Islet of Langerhans (tissue), 1 donor: ENCODE measurements at regions not wholly inside any gene's neighbourhood (a gene's known extent, or its start where the extent isn't known, plus 50 kb on each side); places are given as distances from the start of the nearest gene placed in this dataset.
A peak's percentile ranks its signal among the peaks of the same experiment; 100 is the strongest.

Experiments
- FAIRE-seq: peaks from one replicate; lab custom pipeline; 2011; peaks lifted over from hg19 to GRCh38; lab: Jason Lieb, UNC

DNA sequence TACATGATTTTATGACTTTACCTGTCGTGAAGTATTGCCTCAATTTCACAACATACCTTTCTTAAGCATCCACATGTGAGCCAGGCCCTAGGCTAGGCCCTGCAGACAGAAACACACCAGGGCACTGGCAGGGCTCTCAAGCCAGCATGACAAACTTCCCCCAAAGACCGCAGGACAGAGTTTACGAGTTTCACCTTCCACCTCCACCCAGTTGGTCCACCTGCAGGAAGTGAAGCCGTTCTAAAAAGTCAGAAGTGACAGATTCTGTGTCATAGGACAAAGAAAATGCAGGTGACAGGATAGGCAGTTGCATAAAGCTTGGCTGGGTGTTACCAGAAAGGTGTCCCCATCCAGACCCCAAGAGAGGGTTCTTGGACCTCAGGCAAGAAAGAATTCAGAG is 382.3 kb downstream of the PCNX1 start:
- FAIRE-seq = no peak

DNA sequence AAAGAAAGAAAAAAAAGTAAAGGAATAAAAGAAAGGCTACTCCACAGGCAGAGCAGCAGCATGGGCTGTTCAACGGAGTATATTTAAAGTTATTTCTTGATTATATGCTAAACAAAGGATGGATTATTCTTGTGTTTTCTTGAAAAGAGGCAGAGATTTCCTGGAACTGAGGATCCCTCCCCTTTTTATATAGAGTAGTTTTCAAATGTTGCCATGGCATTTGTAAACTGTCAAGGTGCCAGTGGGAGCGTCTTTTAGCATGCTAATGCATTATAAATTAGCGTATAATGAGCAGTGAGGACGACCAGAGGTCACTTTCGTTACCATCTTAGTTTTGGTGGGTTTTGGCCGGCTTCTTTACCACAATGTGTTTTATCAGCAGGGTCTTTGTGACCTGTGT is 383.0 kb downstream of the PCNX1 start:
- no peak for FAIRE-seq

DNA sequence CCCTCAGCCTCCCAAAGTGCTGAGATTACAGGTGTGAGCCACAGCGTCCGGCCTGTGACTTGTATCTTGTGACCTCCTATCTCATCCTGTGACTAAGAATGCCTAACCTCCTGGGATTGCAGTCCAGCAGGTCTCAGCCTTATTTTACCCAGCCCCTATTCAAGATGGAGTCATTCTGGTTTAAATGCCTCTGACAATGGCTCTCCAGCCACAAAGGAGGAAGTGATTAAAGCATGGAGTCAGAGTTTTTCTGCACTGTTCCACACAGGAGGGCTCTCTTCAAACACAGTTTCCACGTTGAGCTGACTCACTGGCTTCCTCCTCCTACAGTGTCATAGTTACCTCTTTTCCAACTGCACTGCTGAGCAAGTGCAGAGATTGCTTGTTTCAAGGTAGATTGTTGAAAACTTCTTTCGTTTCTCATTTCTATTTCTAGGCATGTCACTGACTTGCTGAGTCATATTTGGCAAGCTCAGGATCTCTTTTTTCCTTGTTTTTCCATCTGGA is 383.8 kb downstream of the PCNX1 start:
- peak; percentile 99 for FAIRE-seq

DNA sequence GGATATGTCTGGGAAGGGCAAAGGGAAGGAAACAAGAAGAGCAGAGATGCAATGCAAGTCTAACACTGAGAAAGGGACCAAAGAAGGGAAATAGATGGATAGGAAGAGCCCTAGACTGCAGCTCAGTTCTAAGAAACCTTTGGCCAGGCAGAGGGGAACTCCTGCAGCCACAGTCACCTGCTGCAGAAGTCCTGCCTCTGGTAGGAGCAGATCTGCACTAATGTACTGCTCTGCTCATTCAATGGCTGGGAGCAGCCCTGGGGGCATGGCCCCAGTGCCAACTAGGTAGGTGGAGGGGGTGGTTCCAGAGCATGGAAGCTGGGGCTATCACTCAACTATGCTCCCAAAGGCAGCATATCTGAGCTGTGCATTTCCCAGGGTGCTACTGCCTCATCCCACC is 388.9 kb downstream of the PCNX1 start:
- no peak for FAIRE-seq

DNA sequence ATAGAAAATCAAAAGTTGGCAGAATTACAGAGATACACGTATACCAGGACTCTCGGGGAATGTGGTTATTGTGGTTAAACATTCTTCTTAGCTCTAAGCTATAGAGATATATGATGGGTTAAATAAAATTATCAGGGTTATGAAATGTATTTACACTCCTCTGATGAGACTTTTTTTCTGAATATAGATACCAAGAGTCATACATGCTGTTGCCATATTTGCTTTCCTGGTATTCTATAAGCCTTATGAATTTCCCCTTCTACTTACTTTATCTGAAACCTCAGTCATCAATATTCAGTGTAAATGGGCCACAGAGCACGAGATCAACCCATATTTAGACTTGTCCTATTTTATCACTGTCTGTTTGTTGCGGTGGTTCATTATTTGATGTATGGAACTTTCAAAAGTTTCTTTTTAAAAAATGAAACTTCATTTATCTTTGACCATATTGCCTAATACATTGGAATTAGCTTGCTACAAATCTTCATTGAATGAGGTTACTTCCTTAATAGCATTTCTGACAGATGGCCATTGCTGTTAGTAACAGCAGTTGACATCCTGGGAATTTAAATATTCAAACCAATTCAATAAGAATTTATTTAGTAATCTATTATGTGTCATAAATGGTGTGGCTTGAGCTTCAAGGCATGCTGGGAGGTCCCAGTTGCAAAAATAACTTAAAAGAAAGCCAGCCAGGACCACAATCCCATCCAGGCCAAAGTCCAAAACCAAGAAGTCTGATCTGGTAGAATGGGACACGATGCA is 393.5 kb downstream of the PCNX1 start:
- no peak for FAIRE-seq

DNA sequence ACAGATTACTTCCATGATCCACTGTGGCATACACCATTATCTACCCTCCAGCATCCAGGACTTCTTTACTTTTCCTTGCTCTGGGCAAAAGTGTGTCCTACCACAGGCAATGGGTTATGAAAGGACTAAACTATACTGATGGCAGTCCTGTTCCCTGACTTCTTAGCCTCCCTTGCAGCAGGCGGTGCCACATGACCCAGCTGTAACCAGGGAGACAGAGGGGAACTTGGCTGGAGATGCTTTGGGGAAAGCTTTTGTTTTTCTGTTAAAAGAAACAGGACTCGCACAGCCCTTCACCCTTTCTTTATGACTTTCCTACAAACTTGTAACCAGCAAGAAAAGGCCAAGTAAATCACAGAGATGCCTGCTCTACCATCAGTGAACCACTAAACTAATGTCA is 394.4 kb downstream of the PCNX1 start:
- no peak for FAIRE-seq

DNA sequence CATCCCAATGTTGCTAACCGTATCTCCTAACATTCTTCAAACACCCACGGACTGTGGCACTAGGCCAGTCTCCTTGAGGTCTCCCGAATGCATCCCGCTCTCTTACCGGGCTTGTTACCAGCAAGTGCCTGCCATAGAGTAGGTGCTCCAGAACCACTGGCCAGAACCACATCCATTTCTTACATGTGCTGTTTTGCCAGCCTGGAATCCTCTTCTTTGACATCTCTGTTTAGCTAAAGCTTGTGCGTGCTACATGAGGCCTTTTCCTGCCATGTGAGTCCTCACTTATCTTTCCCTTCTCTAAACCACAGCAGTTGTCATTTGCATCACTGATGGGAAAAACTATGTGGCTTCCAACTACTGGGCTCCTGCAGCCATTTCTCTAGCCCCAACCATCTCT is 397.4 kb downstream of the PCNX1 start:
- no peak for FAIRE-seq

DNA sequence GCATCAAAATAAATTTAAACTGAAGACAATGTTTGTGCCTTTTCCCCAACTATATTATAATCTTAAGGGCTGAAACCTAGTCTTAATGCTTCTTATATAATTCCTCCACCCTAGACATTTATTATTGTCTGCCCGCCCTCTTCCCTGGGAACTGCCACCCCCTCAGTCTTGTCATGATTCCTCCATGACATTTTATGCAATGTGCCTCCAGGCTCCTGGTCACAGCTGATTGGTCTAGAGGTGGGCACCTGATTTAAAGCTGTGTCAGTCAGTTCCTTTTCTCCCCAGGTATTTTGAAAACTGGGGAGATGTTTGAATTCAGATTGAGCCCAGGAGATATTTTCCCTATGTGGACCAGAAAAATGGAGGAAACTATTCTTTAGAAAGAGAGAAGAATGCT is 401.4 kb downstream of the PCNX1 start:
- FAIRE-seq = no peak

DNA sequence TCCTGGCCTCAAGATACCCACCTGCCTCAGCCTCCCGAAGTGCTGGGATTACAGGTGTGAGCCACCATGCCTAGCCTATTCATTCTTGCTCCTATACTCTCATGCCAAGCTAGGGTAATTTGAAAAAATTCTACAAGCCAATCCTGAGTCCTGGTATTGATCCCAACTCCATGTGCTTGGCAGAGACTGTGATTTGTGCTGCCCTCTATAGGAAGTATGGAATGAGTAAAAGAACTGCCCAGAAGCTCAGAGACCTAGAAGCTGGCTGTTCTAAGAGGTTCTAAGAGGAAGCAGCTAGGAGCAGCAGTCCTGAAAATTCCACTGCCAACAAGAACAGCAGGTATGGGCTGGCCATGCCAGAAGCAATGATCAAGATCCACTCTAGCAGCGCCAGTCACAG is 402.5 kb downstream of the PCNX1 start:
- no peak for FAIRE-seq

DNA sequence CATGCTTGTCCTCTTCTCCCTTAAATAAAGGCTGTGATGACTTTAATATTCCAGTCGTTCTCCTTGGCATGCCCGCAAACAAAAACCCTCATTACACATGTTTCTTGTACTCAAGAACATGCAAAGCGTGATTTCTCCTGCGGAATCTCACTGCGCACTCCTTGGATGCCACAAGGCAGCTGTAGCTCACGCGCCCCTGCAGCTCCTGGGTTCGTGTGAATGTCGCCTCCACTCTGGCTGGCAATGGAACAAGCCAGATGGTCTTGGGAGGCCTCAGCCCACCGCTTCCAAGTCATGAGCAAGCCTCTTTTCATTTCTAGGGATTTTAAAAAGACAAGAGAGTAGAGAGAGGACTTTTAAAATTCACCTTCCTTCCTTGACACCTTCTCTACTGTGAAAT is 403.8 kb downstream of the PCNX1 start:
- FAIRE-seq = no peak

DNA sequence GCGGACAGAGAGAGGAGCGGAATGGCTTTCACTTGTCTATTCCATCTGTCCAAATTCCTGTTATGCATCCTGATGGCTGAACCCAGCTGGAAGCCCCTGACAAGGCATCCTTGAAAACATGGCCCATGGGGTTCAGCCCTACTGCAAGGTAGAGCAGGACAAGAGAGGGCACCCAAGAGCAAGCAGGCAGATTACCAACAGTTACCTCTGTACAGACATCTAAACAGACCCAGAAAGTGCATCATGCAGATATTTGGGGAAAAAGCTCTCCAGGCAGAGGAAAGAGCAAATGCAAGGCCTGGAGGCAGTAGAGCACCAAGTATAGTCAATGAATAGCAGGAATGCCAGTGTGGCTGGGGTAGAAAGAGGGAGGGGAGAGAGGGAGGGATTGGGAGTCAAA is 407.5 kb downstream of the PCNX1 start:
- FAIRE-seq = no peak

DNA sequence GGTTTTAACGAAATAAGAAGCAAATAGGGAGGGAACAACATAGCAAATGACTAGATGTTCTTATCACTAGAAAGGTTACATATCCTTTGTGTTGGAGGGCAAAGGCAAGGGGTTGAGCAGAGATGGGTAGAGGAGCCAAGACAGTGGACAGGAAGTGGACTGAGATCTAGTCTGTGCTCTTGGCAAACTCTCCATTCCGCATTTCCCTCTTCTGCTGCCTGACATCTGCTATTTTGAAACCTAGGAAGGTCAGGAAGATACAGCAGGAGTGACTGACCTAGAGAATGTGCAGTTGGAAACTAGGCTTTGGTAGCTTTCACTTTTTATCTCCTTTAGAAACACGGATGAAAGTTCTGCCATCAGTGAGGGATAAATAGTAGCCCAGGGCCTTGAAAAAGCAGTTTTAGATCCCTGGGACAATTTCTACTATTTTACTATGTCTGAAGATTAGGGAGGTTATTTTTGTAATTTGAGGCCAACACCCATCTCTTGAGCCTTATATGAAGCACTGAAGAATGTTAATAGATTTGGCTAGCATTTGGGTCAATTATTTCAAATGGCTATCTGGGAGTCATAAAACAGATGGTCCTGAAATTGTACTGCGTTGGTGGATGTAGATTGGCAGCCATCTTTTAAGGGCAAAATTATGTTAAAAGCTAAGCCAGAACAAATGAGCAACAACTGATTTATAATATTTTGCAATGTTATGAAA is 410.3 kb downstream of the PCNX1 start:
- FAIRE-seq = no peak

DNA sequence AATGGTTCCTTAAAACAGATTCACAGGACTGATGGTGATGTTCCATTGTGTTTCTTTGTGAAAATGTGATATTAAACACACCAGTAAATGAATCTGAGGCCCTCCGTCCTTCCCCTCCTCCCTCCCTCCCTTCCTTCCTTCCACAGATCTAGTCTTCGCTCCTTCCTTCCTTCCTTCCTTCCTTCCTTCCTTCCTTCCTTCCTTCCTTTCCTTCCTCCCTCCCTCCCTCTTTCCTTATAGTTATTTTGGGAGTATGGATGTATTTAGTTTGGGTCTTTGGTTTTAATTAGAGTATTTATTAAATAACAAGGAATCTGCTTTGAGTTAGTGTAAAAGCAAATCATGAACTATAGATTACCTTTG is 410.8 kb downstream of the PCNX1 start:
- no peak for FAIRE-seq

DNA sequence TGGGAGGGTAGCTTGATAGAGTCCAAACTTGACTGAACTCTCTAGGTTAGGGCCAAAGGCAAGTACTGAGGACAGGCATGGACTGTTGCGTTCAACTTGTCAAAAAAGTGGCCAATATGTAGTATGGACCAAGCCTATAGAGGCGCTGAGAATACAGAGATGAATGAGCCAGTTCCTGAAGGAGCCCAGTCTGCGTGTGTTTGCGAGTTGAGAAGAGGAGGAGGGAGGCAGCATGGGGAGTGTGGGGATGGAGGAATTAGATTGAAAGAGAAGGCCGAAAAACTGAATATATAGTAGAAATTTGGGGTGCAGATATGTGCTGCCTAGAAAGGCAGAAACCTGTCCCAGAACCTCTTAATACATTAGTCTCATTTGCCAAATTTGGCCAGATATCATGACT is 412.4 kb downstream of the PCNX1 start:
- FAIRE-seq = peak; percentile 79

DNA sequence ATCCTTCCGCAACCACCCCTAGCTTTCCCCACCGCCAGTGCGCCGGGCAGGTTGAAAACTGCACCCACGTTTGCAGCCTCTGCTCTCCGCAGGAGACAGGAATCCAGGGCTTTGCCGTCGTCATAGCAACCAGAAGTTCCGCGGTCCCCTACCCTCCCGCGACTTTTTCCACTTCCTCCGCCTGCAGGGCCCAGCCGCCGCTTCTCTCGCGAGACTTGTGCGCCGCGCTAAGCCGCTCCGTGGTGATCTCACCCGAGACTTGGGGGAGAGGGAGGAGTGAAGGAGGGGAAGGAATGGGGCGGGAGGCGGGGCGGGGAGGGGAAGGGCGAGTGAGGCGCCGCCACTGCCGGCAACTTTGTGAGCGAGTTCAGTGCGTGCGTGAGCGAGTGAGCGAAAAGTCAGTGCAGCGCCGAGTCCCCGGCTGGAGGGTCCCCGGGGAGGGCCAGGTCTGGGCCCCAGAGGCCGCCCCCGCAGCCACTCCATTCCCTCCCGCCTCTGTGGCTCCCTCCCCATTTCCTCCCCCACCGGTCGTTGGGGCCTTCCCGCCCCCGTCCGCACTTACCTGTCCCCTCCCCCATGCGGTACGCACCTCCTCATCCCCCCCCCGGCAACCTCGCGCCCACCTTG is 413.0 kb downstream of the PCNX1 start, which contains the start of gene SIPA1L1:
SIPA1L1 (plus strand) TSS at position 370 of the 627 bp plus-strand sequence.
- no peak for FAIRE-seq

DNA sequence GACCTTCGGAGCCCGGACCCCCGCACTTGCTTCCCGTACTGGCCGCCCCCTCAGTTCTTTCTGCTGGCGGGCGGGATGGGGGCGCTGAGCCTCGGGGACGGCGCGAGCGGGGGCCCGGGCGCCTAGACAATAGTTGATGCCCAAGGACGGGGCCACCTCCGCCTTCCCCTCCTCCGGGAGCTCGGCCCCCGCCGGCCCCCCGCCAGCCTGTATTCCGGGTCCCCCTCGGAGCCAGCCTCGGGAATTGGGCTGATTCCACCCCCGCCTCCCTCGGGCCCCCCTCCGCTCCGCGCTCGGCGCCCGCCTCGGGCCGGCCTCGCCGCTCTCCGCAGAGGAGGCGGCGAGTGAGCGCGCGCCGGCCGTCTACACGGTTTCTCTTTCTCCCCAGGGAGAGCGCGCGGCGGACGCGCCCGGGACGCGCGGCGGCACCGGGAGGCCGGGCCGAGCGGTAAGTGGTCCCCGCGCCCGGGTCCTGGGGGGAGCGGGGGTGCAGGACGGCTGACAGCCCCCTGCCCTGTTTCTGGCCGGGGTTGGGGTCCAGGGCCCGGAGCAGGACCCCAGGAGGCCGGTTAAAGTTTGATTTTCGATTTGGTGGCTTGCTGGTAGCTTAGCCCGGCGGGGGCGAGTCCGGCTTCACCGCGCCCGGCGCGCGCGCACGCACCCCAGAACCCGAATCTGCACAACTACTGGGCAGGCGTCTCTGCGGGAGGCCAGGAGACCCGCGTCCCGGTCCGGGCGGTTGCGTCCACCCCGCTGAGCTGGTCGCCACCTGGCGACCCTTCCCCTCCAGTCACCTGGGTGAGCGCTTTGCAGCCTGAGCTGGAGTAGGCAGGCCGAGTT is 413.7 kb downstream of the PCNX1 start:
- no peak for FAIRE-seq

DNA sequence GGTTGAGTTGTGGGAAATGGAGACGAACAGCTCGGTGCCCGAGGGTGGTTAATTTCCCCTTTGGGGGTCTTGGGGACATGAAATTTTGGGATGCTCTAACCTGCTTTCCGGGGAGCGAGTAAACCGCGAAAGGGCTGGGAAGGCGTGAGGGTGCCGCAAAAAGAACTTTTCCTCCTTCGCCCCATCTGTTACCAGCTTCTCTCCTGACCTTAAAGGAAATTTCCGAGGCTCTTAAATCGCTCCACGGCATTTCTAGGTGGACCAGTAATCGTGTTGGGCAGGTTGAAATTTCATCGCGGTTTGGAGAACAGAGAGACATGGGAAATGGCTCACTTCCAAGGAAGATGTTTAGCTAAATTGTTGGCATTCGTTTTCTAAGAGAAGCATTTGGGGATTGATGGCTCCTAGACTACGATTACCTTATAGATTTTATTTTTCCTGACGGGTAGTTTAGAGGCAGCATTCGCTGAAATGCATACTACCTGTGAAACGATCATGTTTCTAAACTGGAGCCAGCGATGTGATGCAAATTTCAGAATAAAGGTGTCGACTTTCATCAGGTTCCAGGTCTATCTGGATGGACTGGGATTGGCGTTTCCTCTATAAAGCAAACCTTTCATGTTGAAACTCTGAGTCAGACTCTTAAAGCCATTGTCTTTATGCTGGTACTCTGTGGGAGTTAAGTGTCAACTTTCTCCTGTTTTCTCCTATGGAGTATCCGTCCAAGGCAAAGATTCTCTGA is 414.5 kb downstream of the PCNX1 start:
- FAIRE-seq = no peak

DNA sequence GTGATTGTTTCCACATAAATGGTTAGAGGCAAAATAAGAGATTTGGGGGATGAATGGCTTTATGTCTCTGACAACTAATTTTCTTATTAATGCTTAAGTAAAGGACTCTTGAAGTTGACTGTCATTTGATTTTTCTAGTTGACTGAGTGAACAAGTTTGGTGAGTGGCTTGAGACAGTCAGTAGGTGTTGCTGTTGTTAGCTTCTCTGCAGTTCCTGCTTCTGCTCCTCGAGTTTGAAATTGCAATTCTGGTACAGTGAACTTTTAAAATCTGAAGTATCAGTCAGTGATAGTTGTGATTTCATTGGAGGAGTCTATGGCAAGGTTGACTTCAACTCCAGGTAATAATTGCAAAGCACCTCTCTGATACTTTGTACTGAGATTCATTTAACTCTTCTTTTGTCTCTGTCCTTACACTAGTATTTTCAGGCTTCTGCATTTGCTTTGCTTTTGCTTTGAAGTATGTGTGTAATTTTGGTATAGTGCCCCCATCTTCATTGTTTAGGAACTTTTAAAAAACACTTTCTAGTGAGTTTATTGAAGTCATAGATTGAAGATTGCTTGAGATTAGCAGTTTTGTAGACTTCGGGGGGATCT is 415.5 kb downstream of the PCNX1 start:
- peak; percentile 94 for FAIRE-seq

DNA sequence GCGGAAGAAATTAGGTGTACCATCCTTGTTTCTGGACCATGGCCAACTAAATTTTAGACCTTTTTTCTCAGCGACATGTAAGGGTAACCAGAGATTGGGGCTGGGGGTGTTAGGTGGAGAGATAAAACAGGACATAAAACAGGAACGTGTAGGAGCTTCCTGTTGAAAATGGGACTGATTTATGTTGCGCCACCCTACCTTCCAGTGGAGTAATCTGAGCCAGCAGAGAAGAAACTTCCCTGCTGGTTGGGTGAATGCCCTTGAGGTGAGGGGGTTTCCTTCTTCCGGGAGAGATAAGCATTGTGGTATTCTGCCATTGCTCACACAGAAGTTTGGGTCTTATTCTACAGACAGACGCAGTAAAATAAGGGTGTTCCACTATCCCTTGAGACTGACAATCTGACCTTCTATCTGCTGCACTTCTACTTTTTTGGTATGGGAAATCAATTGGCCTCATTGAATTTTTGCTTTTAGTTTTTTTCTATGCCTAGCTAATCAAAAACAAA is 417.6 kb downstream of the PCNX1 start:
- FAIRE-seq = no peak

DNA sequence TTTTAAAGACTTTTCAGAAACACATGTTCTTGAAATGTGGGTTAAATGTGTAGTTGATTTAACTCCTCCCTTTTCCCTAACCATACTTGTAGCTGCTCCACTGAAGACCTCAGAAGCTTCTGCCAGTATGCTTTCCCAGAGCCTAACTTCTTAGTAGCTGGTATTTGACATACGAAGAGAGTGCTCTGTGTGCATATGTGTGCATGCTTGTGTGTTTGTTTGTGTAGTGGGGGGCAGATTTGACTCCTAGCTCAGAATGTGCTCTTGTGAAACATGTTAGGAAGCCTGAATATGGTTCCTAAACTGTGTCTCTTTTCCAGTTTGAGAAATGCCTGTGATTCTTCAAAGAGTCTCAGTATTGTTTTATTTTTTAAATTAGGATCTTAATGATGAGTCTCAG is 420.4 kb downstream of the PCNX1 start:
- no peak for FAIRE-seq

DNA sequence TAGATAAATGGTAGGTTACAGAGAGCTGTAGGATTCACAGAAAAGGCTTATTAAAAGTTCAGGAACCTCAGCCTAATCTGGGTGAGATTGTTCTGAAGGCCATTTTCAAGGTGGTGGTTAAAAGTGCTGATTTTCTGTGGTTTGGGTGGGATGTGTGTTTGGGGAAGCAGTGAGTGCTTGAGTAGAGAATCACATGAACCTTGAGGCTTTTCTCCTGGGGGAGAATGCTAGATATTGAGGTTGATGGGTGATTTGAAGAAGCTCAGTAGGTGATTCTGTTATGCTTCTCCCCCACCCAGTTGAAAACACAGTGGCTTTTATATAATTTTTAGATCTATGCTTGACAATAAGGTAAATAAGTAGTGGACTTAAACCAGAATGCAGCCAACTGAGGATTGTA is 420.9 kb downstream of the PCNX1 start:
- no peak for FAIRE-seq
